OCI-LY1 (cell line): ENCODE measurements at regions not wholly inside any gene's neighbourhood (a gene's known extent, or its start where the extent isn't known, plus 50 kb on each side); places are given as distances from the start of the nearest gene placed in this dataset.

ENCODE experiments used
- H2AFZ ChIP-seq: fragments of 200-600 bp; sonication (generic), shearing (Covaris generic); 2 replicates; pipeline ENCODE4 v1.6.0; 2014; ENCODE audit warnings: antibody characterized with exemption, mild to moderate bottlenecking, low read length
- H3F3A ChIP-seq: fragments of 200-600 bp; sonication (generic), shearing (Covaris generic); 2 replicates; pipeline ENCODE4 v1.6.0; 2014; ENCODE audit warnings: mild to moderate bottlenecking, antibody characterized with exemption, low read length, moderate library complexity; ENCODE audit not compliant: insufficient read depth
- H3K27ac ChIP-seq: fragments of 200-600 bp; sonication (generic); 2 replicates; pipeline ENCODE4 v1.5.1; 2014; ENCODE audit warnings: low read length, mixed run types, mild to moderate bottlenecking, low read depth; ENCODE audit not compliant: poor library complexity, severe bottlenecking
- H3K27me3 ChIP-seq: fragments of 200-600 bp; sonication (generic); 2 replicates; pipeline ENCODE4 v1.6.0; 2014; ENCODE audit warnings: antibody characterized with exemption, mild to moderate bottlenecking, low read length, moderate library complexity; ENCODE audit not compliant: insufficient read depth
- H3K36me3 ChIP-seq: fragments of 200-600 bp; sonication (generic); 2 replicates; pipeline ENCODE4 v1.6.1; 2014; ENCODE audit warnings: mild to moderate bottlenecking, antibody characterized with exemption, low read length, moderate library complexity, mixed read lengths; ENCODE audit not compliant: insufficient read depth
- H3K4me1 ChIP-seq: fragments of 200-600 bp; sonication (generic); 2 replicates; pipeline ENCODE4 v1.5.1; 2014; ENCODE audit warnings: mild to moderate bottlenecking, low read length, moderate library complexity; ENCODE audit not compliant: insufficient read depth, severe bottlenecking
- H3K4me2 ChIP-seq: fragments of 200-600 bp; sonication (generic), shearing (Covaris generic); 2 replicates; pipeline ENCODE4 v1.6.1; 2014; ENCODE audit warnings: low read length
- H3K4me3 ChIP-seq: fragments of 200-600 bp; sonication (generic); 2 replicates; pipeline ENCODE4 v1.5.1; 2014; ENCODE audit warnings: low read length, low read depth, mild to moderate bottlenecking, mixed read lengths; ENCODE audit not compliant: poor library complexity, severe bottlenecking
- H3K79me2 ChIP-seq: fragments of 200-600 bp; shearing (Covaris generic); 2 replicates; pipeline ENCODE4 v1.6.1; 2016; ENCODE audit warnings: mixed run types, low read length, mixed read lengths; ENCODE audit not compliant: insufficient read depth
- H3K9ac ChIP-seq: fragments of 200-600 bp; sonication (generic), shearing (Covaris generic); 2 replicates; pipeline ENCODE4 v1.6.1; 2014; ENCODE audit warnings: mild to moderate bottlenecking, low read length, mixed read lengths
- H3K9me2 ChIP-seq: fragments of 200-600 bp; sonication (generic), shearing (Covaris generic); 2 replicates; pipeline ENCODE4 v1.6.1; 2014; ENCODE audit warnings: low read depth, mild to moderate bottlenecking, low read length, mixed read lengths
- H3K9me3 ChIP-seq: fragments of 200-600 bp; shearing (Covaris generic); 2 replicates; pipeline ENCODE4 v1.6.1; 2014; ENCODE audit warnings: low read length, mixed read lengths
- H4K20me1 ChIP-seq: fragments of 200-600 bp; sonication (generic), shearing (Covaris generic); 2 replicates; pipeline ENCODE4 v1.6.0; 2016; ENCODE audit warnings: mild to moderate bottlenecking, low read length; ENCODE audit not compliant: insufficient read depth
- EZH2 ChIP-seq: fragments of 200-600 bp; sonication (generic), shearing (Covaris generic); IDR thresholded peaks from 2 replicates; pipeline ENCODE4 v1.8.0; 2017; ENCODE audit warnings: borderline replicate concordance, mixed run types, mild to moderate bottlenecking, antibody characterized with exemption, low read length, moderate library complexity, mixed read lengths
- TF ChIP-seq, protein P1 (sequence below): fragments of 200-600 bp; sonication (generic), shearing (Covaris generic); IDR thresholded peaks from 2 replicates; pipeline ENCODE4 v1.5.1; 2017; ENCODE audit warnings: mild to moderate bottlenecking, antibody characterized with exemption, low read length, moderate library complexity, mixed read lengths

GRCh38 chr3:24598695-24599470 is 104.2 kb upstream of the THRB start:
- Histone ChIP-seq H3K79me2 (no peaks in the 10 kb centered on the region), H3K9ac (no peak overlapping the region), H3K4me3 (no peak overlapping the region), H2AFZ (no peak overlapping the region), H3K9me3 (no peaks in the 10 kb centered on the region), H4K20me1 (no peaks in the 10 kb centered on the region), H3K4me2 (no peak overlapping the region), H3K27ac (no peak overlapping the region), H3K4me1 (no peaks in the 10 kb centered on the region), H3K9me2 (no peaks in the 10 kb centered on the region), H3K36me3 (no peaks in the 10 kb centered on the region), H3K27me3 (no peaks in the 10 kb centered on the region), H3F3A (no peaks in the 10 kb centered on the region)
- TF ChIP-seq, protein P1, sequence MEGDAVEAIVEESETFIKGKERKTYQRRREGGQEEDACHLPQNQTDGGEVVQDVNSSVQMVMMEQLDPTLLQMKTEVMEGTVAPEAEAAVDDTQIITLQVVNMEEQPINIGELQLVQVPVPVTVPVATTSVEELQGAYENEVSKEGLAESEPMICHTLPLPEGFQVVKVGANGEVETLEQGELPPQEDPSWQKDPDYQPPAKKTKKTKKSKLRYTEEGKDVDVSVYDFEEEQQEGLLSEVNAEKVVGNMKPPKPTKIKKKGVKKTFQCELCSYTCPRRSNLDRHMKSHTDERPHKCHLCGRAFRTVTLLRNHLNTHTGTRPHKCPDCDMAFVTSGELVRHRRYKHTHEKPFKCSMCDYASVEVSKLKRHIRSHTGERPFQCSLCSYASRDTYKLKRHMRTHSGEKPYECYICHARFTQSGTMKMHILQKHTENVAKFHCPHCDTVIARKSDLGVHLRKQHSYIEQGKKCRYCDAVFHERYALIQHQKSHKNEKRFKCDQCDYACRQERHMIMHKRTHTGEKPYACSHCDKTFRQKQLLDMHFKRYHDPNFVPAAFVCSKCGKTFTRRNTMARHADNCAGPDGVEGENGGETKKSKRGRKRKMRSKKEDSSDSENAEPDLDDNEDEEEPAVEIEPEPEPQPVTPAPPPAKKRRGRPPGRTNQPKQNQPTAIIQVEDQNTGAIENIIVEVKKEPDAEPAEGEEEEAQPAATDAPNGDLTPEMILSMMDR, result no peak

GRCh38 chr3:24601066-24601939 is 106.7 kb upstream of the THRB start:
- Histone ChIP-seq H3K27me3 (no peaks in the 10 kb centered on the region), H3K4me2 (no peak overlapping the region), H3F3A (no peaks in the 10 kb centered on the region), H3K79me2 (no peaks in the 10 kb centered on the region), H2AFZ (no peak overlapping the region), H3K27ac (no peak overlapping the region), H3K9ac (no peak overlapping the region), H3K9me3 (no peaks in the 10 kb centered on the region), H3K4me3 (no peak overlapping the region), H4K20me1 (no peaks in the 10 kb centered on the region), H3K36me3 (no peaks in the 10 kb centered on the region), H3K9me2 (no peaks in the 10 kb centered on the region), H3K4me1 (no peaks in the 10 kb centered on the region)
- no peak for TF ChIP-seq EZH2
- TF ChIP-seq, protein P1, result no peak

DNA sequence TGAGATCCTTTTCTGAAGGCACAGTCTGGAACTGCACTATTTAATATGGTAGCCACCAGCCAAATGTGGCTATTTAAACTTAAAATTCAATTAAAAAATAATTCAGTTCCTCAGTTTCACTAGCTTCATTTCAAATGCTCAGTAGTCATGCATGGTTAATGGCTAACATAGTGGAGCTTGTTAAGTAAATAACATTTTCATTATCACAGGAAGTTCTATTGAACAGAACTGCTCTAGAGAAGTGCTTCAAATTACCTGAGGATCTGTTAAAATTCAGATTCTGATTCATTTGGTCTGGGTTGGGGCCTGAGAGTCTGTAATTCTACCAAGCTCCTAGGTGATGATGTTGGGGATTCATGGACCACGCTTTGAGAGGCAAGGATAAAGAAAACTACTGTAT is 109.6 kb upstream of the THRB start:
- Histone ChIP-seq H2AFZ (no peak overlapping the region), H3K27me3 (no peaks in the 10 kb centered on the region), H3K36me3 (no peaks in the 10 kb centered on the region), H3K9me3 (no peaks in the 10 kb centered on the region), H3K9ac (no peak overlapping the region), H3K79me2 (no peaks in the 10 kb centered on the region), H3K4me1 (no peaks in the 10 kb centered on the region), H4K20me1 (no peaks in the 10 kb centered on the region), H3K9me2 (no peaks in the 10 kb centered on the region), H3F3A (no peaks in the 10 kb centered on the region), H3K4me3 (no peak overlapping the region), H3K4me2 (no peak overlapping the region), H3K27ac (no peak overlapping the region)
- TF ChIP-seq, protein P1, result no peak
- TF ChIP-seq EZH2, result no peak
